Chondrocyte (in vitro differentiated cells): ENCODE measurements at regions not wholly inside any gene's neighbourhood (a gene's known extent, or its start where the extent isn't known, plus 50 kb on each side); places are given as distances from the start of the nearest gene placed in this dataset.
A peak's percentile ranks its signal among the peaks of the same experiment; 100 is the strongest.

Experiments used
- DNase-seq: peaks from one replicate; pipeline ENCODE4 v3.0.0; 2021; ENCODE audit warnings: mixed read lengths, low spot score
- H3K27ac Mint-ChIP-seq: one replicate; pipeline ENCODE4 v1.8.0; 2021; ENCODE audit warnings: mild to moderate bottlenecking, moderate library complexity, mixed read lengths; ENCODE audit not compliant: unreplicated experiment
- H3K27me3 Mint-ChIP-seq: 2 replicates; pipeline ENCODE4 v1.8.0; 2021; ENCODE audit warnings: low read depth, mixed read lengths
- H3K36me3 Mint-ChIP-seq: 2 replicates; pipeline ENCODE4 v1.8.0; 2021; ENCODE audit warnings: low read depth, mixed read lengths
- H3K4me1 Mint-ChIP-seq: 2 replicates; pipeline ENCODE4 v1.8.0; 2021; ENCODE audit warnings: low read depth, mild to moderate bottlenecking, mixed read lengths
- H3K4me3 Mint-ChIP-seq: one replicate; pipeline ENCODE4 v1.8.0; 2021; ENCODE audit warnings: mild to moderate bottlenecking, moderate library complexity, mixed read lengths; ENCODE audit not compliant: unreplicated experiment
- H3K9me3 Mint-ChIP-seq: 2 replicates; pipeline ENCODE4 v1.8.0; 2021; ENCODE audit warnings: low read depth, mixed read lengths
- TF ChIP-seq, protein P1 (sequence below): fragments of 200-600 bp; sonication (generic); IDR thresholded peaks from 2 replicates; pipeline ENCODE4 v1.5.0; 2021; ENCODE audit warnings: antibody characterized with exemption, mild to moderate bottlenecking, moderate library complexity

GRCh38 chr14:86654558-86655184 is 1124.7 kb downstream of the FLRT2 start:
- H3K27me3 Mint-ChIP-seq, result no peaks in the 10 kb centered on the region
- no peak overlapping the region for H3K4me3 Mint-ChIP-seq
- peaks cover 8% of the 10 kb centered on the region for H3K9me3 Mint-ChIP-seq
- TF ChIP-seq, protein P1, sequence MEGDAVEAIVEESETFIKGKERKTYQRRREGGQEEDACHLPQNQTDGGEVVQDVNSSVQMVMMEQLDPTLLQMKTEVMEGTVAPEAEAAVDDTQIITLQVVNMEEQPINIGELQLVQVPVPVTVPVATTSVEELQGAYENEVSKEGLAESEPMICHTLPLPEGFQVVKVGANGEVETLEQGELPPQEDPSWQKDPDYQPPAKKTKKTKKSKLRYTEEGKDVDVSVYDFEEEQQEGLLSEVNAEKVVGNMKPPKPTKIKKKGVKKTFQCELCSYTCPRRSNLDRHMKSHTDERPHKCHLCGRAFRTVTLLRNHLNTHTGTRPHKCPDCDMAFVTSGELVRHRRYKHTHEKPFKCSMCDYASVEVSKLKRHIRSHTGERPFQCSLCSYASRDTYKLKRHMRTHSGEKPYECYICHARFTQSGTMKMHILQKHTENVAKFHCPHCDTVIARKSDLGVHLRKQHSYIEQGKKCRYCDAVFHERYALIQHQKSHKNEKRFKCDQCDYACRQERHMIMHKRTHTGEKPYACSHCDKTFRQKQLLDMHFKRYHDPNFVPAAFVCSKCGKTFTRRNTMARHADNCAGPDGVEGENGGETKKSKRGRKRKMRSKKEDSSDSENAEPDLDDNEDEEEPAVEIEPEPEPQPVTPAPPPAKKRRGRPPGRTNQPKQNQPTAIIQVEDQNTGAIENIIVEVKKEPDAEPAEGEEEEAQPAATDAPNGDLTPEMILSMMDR, result peak; percentile 79
- DNase-seq, result no peak
- H3K36me3 Mint-ChIP-seq, result no peaks in the 10 kb centered on the region
- no peak overlapping the region for H3K27ac Mint-ChIP-seq
- peaks cover 3% of the 10 kb centered on the region for H3K4me1 Mint-ChIP-seq

- Mint-ChIP-seq H3K4me1 (peaks cover 3% of the 10 kb centered on the region), H3K27me3 (peaks cover 2% of the 10 kb centered on the region), H3K4me3 (no peak overlapping the region), H3K27ac (no peak overlapping the region), H3K9me3 (peaks cover 18% of the 10 kb centered on the region), H3K36me3 (no peaks in the 10 kb centered on the region)
- TF ChIP-seq, protein P1, result no peak
- DNase-seq, result no peak
Measured at GRCh38 chr14:86652526-86652925, 1122.6 kb downstream of the FLRT2 start.

GRCh38 chr14:86646696-86647690 is 1117.0 kb downstream of the FLRT2 start:
- H3K27me3 Mint-ChIP-seq, result peaks cover 2% of the 10 kb centered on the region

GRCh38 chr14:86646125-86646524 is 1116.2 kb downstream of the FLRT2 start:
- Mint-ChIP-seq H3K9me3 (peaks cover 19% of the 10 kb centered on the region), H3K27ac (no peak overlapping the region), H3K27me3 (peaks cover 2% of the 10 kb centered on the region), H3K36me3 (no peaks in the 10 kb centered on the region), H3K4me1 (no peaks in the 10 kb centered on the region), H3K4me3 (no peak overlapping the region)
- no peak for DNase-seq
- TF ChIP-seq, protein P1, result no peak

More at GRCh38 chr14:86646696-86647690, 1117.0 kb downstream of the FLRT2 start:
- Mint-ChIP-seq H3K4me1 (no peaks in the 10 kb centered on the region), H3K36me3 (no peaks in the 10 kb centered on the region), H3K4me3 (no peak overlapping the region), H3K27ac (no peak overlapping the region), H3K9me3 (peaks cover 20% of the 10 kb centered on the region)
- TF ChIP-seq, protein P1, result peak; percentile 23
- no peak for DNase-seq

DNA sequence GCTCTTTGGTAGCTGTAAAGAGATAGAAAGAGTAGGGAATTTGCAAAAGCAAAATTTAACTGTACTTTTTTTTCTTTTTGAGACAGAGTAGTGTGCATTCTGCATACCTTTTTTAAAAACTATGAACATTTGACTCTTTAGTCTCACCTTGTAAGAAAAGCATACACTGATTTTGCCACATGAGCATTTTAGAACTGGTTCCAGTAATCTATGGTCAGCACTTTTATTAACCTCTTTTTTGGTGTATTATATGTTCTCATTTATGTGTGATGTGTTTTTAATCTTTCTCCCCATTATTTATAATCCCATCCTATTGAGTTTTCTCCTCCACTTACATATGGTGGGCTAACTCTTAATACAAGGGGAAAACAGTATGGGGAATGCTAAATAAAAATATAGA is 1111.4 kb downstream of the FLRT2 start:
- no peaks in the 10 kb centered on the region for H3K36me3 Mint-ChIP-seq
- no peak overlapping the region for H3K27ac Mint-ChIP-seq
- no peak overlapping the region for H3K4me3 Mint-ChIP-seq
- DNase-seq, result no peak
- TF ChIP-seq, protein P1, result no peak
- H3K4me1 Mint-ChIP-seq, result peaks cover 15% of the 10 kb centered on the region
- H3K9me3 Mint-ChIP-seq, result peaks cover 3% of the 10 kb centered on the region
- no peaks in the 10 kb centered on the region for H3K27me3 Mint-ChIP-seq
